ENCODE measurements at regions not wholly inside any gene's neighbourhood (a gene's known extent, or its start where the extent isn't known, plus 50 kb on each side); places are given as distances from the start of the nearest gene placed in this dataset.

DNA sequence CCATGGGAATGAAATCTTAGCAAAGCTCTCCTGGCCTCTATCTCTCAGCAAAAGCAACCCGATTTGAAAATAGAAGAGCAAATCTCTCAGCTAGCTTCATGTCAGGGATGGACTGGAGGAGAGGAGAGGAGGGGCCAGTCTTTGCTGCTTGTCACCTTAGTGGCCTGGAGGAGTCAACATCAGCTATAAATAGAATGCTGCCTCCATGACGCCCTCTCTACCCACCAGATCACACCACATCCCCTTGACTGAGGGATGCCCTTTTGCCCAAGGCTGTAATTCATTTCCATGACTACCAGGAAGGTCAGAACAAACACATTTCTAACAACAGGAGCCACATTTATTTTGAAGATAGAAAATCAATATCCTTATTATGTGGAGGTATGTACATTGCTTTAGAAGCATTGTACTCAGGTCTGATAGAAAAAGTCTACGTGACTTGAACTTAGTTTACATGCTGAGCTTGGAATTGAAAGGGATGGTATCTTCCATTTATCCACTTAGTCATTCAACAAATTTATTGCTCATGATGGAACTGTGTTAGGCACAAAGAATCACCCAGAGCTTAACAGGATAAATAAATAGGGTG is 92.4 kb upstream of the LIFR start:
- no peak for DNase-seq (ENCODE audit: low spot score in 2 of 2)
- TF ChIP-seq POLR2A (IDR thresholded peaks at IDR 0.05), result no peak
- TF ChIP-seq CTCF (IDR thresholded peaks at IDR 0.05), result no peak
- intact Hi-C loops (cut with DNase I; ENCODE audit: low total_unique reads), result no loop called here
- WGBS, 2 donors, result 83 to 85% methylated on average over 3 of the region's 3 CpGs
- H3K4me3 ChIP-seq (ENCODE audit: low read depth, poor library complexity, severe bottlenecking), result no peak overlapping the region

DNA sequence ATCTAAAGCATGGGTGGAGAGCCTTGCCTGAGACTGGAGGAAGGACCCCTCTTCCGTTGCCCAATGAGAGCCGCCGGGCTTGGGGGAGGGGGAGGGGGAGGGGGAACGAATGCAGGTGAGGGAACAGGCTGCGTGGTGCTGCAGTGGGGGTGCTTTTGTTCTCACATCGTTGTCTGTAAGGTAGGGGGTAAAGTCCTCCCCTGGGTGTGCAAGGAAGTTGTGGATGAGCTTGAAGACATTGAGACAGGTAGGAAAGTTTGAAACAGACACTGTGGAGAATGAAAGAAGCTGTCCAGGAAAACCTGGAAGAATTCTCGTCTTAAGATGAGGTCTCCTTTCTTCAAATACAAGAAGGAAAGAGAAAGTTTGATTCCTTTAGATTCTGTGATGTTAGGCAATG is 94.1 kb upstream of the LIFR start:
- DNase-seq (ENCODE audit: low spot score in 2 of 2), result no peak
- no peak for TF ChIP-seq CTCF (IDR thresholded peaks at IDR 0.05)
- no peak for TF ChIP-seq POLR2A (IDR thresholded peaks at IDR 0.05)
- H3K4me3 ChIP-seq (ENCODE audit: low read depth, poor library complexity, severe bottlenecking), result no peak overlapping the region
- intact Hi-C loops (cut with DNase I; ENCODE audit: low total_unique reads), result no loop called here
- 50 to 63% methylated on average over 7 of the region's 7 CpGs for WGBS, 2 donors

GRCh38 chr5:38650946-38651345 is 94.5 kb upstream of the LIFR start:
- TF ChIP-seq POLR2A (IDR thresholded peaks at IDR 0.05) (no peak), CTCF (IDR thresholded peaks at IDR 0.05) (no peak)
- intact Hi-C loops (cut with DNase I; ENCODE audit: low total_unique reads), result no loop called here
- no peak overlapping the region for H3K4me3 ChIP-seq (ENCODE audit: low read depth, poor library complexity, severe bottlenecking)
- 35 to 39% methylated on average over 8 of the region's 8 CpGs for WGBS, 2 donors
- no peak for DNase-seq (ENCODE audit: low spot score in 2 of 2)

- intact Hi-C loops (cut with DNase I; ENCODE audit: low total_unique reads), result no loop called here
- H3K4me3 ChIP-seq (ENCODE audit: low read depth, poor library complexity, severe bottlenecking), result no peak overlapping the region
- DNase-seq (ENCODE audit: low spot score in 2 of 2), result no peak
- TF ChIP-seq CTCF (IDR thresholded peaks at IDR 0.05), result no peak
- no peak for TF ChIP-seq POLR2A (IDR thresholded peaks at IDR 0.05)
- WGBS, 2 donors, result 91 to 93% methylated on average over 6 of the region's 6 CpGs
Observed at GRCh38 chr5:38651806-38652205, 95.4 kb upstream of the LIFR start.

GRCh38 chr5:38653389-38653788 is 96.9 kb upstream of the LIFR start:
- no peak for DNase-seq (ENCODE audit: low spot score in 2 of 2)
- no peak overlapping the region for H3K4me3 ChIP-seq (ENCODE audit: low read depth, poor library complexity, severe bottlenecking)
- no peak for TF ChIP-seq POLR2A (IDR thresholded peaks at IDR 0.05)
- no peak for TF ChIP-seq CTCF (IDR thresholded peaks at IDR 0.05)
- WGBS, 2 donors, result 75 to 81% methylated on average over 2 of the region's 2 CpGs
- intact Hi-C loops (cut with DNase I; ENCODE audit: low total_unique reads), result no loop called here

DNA sequence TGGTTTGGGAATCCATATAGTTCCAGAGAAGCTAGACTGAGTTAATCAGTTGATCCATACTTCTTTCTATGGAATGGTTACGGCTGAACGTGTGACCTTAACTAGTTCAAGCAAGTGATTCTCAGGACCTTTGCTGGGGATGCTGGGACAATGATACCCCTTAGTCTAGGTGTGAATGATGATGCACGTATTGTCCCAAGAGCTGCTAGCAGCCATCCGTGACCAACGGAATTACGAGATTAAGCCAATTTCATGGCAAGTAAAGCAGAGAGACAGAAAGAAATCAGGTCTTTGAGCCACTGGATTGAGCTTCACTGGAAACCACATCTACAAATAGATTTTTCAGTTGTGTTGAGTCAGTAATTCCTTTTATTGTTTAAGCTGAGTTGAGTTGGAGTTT is 99.2 kb upstream of the LIFR start:
- 89 to 96% methylated on average over 6 of the region's 6 CpGs for WGBS, 2 donors
- no peak overlapping the region for H3K4me3 ChIP-seq (ENCODE audit: low read depth, poor library complexity, severe bottlenecking)
- no peak for DNase-seq (ENCODE audit: low spot score in 2 of 2)
- intact Hi-C loops (cut with DNase I; ENCODE audit: low total_unique reads), result no loop called here
- no peak for TF ChIP-seq POLR2A (IDR thresholded peaks at IDR 0.05)
- TF ChIP-seq CTCF (IDR thresholded peaks at IDR 0.05), result no peak

Data from lower leg skin (tissue), 4 donors.